Panc1 (cell line): ENCODE measurements at regions not wholly inside any gene's neighbourhood (a gene's known extent, or its start where the extent isn't known, plus 50 kb on each side); places are given as distances from the start of the nearest gene placed in this dataset.

Source experiments
- POLR2AphosphoS5 ChIP-seq: IDR thresholded peaks from 2 replicates; pipeline ENCODE4 v1.6.1; 2012; ENCODE audit warnings: mild to moderate bottlenecking, low read depth, low read length, moderate library complexity
- SIN3A ChIP-seq: IDR thresholded peaks from 2 replicates; pipeline ENCODE4 v1.6.1; 2012; ENCODE audit warnings: low read depth, mild to moderate bottlenecking, low read length, moderate library complexity, borderline replicate concordance; ENCODE audit not compliant: insufficient read depth
- TF ChIP-seq, protein P1 (sequence below): fragments of 450-650 bp; IDR thresholded peaks from 2 replicates; pipeline ENCODE4 v1.5.1; 2017; ENCODE audit warnings: mild to moderate bottlenecking
- TF ChIP-seq, protein P2 (sequence below), 2 experiments: IDR thresholded peaks; 2 replicates each; pipeline ENCODE4 v1.6.1; 2011 to 2012; ENCODE audit warnings: low read depth in 2 of 2, control low read depth in 1 of 2, low read length in 1 of 2, mild to moderate bottlenecking in 1 of 2, moderate library complexity in 1 of 2; ENCODE audit not compliant: insufficient read depth in 1 of 2

DNA sequence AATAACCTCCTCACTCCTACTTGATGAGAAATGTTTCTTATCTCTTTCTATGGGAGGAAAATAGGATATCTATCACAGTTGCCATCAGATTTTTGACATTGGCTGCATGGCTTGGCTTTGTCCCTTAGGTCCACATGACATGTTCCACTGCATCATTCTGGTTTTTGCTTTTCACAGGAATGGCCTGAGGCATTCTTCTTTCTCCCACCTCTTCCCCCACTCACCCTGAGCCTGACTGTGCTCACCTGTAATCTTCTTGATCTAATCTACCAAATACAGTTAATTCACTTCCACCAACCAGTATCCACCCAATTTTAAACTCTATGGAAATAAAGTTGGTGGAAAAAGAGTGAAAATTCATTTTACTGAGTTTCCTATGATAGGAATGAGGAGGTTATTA, 763.5 kb upstream of the CELF4 start:
- TF ChIP-seq POLR2AphosphoS5, result no peak
- TF ChIP-seq, protein P1, sequence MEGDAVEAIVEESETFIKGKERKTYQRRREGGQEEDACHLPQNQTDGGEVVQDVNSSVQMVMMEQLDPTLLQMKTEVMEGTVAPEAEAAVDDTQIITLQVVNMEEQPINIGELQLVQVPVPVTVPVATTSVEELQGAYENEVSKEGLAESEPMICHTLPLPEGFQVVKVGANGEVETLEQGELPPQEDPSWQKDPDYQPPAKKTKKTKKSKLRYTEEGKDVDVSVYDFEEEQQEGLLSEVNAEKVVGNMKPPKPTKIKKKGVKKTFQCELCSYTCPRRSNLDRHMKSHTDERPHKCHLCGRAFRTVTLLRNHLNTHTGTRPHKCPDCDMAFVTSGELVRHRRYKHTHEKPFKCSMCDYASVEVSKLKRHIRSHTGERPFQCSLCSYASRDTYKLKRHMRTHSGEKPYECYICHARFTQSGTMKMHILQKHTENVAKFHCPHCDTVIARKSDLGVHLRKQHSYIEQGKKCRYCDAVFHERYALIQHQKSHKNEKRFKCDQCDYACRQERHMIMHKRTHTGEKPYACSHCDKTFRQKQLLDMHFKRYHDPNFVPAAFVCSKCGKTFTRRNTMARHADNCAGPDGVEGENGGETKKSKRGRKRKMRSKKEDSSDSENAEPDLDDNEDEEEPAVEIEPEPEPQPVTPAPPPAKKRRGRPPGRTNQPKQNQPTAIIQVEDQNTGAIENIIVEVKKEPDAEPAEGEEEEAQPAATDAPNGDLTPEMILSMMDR, result no peak
- TF ChIP-seq, protein P2, sequence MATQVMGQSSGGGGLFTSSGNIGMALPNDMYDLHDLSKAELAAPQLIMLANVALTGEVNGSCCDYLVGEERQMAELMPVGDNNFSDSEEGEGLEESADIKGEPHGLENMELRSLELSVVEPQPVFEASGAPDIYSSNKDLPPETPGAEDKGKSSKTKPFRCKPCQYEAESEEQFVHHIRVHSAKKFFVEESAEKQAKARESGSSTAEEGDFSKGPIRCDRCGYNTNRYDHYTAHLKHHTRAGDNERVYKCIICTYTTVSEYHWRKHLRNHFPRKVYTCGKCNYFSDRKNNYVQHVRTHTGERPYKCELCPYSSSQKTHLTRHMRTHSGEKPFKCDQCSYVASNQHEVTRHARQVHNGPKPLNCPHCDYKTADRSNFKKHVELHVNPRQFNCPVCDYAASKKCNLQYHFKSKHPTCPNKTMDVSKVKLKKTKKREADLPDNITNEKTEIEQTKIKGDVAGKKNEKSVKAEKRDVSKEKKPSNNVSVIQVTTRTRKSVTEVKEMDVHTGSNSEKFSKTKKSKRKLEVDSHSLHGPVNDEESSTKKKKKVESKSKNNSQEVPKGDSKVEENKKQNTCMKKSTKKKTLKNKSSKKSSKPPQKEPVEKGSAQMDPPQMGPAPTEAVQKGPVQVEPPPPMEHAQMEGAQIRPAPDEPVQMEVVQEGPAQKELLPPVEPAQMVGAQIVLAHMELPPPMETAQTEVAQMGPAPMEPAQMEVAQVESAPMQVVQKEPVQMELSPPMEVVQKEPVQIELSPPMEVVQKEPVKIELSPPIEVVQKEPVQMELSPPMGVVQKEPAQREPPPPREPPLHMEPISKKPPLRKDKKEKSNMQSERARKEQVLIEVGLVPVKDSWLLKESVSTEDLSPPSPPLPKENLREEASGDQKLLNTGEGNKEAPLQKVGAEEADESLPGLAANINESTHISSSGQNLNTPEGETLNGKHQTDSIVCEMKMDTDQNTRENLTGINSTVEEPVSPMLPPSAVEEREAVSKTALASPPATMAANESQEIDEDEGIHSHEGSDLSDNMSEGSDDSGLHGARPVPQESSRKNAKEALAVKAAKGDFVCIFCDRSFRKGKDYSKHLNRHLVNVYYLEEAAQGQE (IDR thresholded peaks at IDR 0.05; ENCODE audit: insufficient read depth in 1 of 2, low read depth in 2 of 2, low read length in 1 of 2), result no peak
- no peak for TF ChIP-seq SIN3A
